ENCODE measurements at regions not wholly inside any gene's neighbourhood (a gene's known extent, or its start where the extent isn't known, plus 50 kb on each side); places are given as distances from the start of the nearest gene placed in this dataset.
"Not testable (repeated sequence)": the region's sequence is repeated elsewhere in the genome, so short reads cannot be mapped to it uniquely, and the experiment has no call there.

DNA sequence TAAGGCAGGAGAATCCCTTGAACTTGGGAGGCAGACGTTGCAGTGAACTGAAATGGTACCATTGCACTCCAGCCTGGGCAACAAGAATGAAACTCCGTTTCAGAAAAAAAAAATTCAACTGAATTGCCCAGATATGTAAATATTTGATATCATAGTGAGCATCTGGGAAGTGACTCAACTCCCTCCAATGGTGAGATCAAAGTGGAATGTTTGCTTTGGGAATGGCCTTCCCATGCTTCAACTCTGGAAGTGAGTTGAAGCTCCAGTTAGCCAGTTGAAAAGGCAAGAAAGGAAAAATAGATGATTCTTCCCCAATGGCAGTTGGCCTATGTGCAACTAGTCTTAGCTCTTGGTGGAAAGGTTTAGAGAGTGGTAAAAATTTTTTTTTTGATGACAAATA is 131.6 kb upstream of the CMC1 start:
- FAIRE-seq: no peak

DNA sequence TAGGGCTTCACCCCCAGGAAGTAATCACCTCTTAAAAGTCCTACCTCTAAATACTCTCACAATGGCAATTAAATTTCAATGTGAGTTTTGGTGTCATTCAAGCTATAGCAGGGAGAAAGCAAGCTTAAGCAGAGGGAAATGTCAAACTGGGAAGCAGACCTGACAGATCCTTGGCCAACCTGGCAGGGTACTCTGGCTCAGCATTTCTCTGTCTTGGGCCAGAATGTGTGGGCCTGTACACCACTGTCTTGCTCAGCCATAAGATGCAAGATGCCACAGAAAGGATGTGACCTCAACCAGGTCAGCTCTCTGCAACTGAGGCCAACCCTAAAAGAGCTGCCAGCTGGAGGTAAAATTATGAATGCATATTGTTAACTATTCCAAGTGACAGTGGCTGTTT is 130.6 kb upstream of the CMC1 start:
- FAIRE-seq: no peak

DNA sequence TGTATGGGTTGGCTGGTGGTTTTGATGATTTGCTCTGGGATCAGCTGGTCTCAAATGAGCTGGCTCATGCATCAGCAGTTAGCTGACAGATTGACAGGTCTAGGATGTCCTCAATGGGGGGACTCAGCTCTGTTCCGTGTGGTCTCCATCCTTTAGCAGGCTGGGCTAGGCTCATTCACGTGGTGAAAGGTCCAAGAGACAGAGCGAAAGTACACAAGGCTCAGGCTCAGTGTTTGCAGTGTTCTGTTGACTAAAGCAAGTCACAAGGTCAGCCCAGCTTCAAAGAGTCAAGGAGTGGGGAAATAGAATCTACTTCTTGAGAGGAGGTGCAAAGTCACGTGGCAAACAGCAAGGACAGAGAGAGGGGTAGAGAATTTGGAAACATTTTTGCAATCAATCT is 126.5 kb upstream of the CMC1 start:
- no peak for FAIRE-seq

DNA sequence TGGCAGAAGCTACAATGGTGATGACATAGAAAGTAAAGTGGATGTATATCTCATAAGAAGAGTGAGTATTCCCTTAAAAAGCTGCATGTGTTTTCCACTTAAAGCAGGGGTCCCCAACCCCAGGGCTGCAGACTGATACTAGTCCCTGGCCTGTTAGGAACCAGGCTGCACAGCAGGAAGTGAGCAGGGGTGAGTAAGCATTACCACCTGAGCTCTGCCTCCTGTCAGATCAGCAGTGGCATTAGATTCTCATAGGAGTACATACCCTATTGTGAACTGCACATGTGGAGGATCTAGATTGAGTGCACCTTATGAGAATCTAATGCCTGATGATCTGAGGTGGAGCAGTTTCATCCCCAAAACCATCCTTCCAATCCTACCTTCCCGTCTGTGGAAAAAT is 126.1 kb upstream of the CMC1 start:
- no peak for FAIRE-seq

DNA sequence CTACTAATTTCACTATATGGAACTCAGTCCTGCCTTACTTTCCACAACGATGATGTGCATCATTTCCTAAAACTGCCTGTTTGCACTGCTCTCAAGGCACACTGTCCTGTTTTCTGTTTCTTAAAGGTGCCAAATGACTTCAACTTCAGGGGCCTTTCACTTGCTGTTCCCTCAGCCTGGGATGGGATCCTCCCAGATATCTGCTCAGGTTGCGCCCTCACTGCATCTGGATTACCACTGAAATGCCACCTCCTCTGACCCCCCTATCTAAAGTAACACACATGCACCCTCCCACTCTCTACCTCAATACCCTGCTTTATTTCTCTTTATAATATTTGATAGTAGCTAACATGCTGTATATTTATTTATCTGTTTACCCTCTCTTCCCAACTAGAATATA is 123.8 kb upstream of the CMC1 start:
- no peak for FAIRE-seq

DNA sequence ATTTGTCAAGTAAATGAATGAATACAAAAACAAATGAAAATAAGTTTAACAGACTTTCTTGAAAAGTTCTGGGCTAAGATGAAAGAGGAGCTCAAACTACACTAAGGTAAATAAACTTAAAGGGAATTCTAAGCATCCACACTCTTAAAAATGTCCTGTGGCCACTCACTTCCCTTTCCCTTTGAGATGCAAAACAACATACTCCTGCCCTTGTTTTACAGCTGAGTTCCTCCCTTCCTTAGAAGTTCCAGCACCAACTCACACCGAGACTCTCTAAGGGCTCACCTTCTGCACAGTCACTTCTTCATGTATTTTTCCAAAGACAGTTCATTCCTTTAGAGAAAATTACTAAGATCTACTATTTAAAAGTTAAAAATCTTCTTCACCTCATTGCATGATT is 123.3 kb upstream of the CMC1 start:
- no peak for FAIRE-seq

DNA sequence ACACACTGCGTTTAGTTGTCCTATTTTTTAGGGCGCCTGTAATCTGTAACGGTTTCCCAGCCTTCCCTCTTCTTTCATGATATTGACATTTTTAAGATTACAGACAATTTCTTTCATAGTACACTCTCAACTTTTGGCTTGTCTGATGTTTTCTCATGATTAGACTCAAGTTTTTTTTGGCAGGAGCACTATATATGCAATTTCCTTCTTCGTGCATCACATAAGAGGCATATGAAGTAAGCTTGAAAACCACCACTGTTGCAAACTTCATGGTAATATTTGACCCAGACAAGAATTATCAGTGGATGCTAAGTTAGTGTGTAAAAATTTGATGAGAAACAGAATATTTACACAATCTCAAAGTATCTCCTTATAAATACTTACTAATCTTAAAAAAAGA is 119.2 kb upstream of the CMC1 start:
- no peak for FAIRE-seq

DNA sequence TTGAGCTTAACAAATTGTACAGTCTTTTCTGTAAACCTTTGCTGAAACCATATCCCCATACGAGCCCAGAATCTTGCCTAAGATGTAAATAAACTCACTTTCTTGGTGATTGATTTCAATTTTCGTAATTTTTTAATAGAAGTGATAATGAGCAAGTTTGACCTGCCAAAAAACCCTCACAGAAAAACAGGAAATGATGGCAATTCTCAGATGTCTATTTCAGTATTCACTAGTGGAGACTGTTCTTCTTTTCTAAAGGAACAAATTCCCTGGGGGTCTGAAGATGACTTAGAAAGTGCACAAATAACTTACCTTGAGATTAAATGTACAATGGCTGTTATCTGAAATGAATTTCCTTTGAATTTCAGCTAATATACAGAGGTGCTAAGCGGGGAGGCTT is 116.5 kb upstream of the CMC1 start:
- no peak for FAIRE-seq

DNA sequence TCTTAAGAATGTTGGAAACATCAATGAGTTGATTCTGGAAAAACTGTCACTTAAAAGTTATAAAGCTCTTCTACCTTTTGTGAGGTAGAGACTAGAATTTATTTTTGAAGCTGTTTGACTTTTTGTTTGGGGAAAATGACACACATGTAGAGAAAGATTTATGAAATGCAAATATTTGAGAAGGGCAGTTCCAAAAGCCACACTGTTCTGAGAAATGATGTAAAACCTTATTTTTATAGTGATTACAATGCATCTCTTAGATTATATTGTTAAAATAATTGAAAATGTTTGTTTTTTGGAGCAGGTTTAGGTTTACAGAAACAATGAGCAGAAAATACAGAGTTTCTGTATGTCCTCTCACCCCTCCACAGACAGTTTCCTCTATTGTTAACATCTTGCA is 116.1 kb upstream of the CMC1 start:
- no peak for FAIRE-seq

DNA sequence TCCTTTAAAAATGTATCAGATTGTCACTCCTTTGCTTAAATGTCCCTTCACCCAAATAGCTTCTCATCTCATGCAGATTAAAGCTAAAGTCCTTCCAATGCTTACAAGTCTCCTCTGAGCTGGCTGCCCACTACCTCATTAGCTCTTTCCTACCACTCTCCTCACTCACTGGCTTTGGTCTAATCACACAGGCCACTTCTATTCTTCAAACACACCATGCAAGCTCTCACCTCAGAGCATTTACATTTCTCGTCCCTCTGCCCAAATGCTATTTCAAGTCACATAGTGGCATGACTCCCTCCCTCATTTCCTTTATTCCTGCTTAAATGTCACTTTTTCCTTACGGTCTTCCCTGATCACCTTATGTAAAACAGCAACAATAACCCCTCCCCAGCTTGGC is 110.6 kb upstream of the CMC1 start:
- FAIRE-seq: no peak

DNA sequence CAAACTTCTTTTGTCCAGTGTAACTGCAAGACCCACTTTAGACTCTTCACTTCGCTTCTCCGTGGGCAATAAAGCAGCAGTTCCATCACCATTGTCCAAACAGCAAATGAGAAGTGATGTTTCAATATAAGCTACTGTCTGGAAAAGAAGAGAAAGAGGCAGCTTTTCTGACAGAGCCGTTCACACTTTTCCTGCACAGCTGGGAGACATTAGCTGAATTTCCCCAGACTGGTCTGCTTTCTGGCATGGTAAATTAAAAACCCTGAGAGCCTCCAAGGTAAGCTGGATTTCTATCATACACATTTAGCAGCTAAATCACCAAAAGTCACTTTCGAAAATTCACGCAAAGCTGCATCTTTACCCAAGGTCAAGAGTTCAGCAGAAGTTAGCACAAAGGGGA is 108.5 kb upstream of the CMC1 start:
- FAIRE-seq: no peak

DNA sequence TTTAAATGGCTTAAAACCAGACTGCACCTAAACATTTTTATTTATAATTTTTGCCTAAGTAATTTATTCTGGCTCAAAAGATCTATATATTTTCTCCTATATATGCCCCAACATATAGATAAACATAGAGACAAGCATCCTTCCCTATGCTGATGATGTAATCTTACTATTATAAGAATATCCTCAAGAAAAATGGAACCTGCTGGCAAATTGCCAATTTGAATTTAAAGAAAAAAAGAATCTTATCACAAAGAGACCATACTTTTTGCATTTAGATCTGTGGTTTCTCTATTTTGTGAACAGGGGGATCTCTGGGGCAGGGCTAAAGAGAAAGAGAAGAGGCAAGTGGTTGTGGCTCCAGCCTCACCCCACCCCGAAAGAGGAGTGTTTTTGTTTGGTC is 107.2 kb upstream of the CMC1 start:
- FAIRE-seq: no peak

DNA sequence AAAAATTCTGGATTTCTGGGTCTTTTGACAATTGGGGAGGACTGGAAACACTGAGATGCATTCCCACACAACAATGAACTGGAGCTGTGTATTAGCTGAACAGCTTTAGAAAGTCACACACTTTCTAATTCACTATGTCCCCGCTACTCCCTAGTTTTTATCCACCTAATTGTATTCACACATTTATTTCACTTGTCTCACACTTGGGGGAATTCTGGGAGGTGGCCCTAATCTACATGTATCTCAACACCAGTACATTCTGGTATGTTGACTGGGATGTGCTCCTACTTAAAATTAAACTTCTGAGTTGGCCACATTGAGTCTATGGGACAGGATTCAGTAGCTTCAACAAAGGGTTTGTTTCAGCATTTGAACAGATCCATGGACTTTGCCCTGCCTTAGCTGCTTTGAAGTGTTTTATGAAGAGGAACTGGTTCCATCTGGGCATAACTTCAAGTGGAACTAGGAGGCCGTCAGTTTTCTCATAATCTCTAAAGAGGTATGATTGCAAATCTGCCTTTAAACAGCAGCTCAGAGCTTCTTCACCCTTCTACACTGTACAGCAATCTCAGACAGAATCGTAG is 106.5 kb upstream of the CMC1 start:
- FAIRE-seq: no peak

DNA sequence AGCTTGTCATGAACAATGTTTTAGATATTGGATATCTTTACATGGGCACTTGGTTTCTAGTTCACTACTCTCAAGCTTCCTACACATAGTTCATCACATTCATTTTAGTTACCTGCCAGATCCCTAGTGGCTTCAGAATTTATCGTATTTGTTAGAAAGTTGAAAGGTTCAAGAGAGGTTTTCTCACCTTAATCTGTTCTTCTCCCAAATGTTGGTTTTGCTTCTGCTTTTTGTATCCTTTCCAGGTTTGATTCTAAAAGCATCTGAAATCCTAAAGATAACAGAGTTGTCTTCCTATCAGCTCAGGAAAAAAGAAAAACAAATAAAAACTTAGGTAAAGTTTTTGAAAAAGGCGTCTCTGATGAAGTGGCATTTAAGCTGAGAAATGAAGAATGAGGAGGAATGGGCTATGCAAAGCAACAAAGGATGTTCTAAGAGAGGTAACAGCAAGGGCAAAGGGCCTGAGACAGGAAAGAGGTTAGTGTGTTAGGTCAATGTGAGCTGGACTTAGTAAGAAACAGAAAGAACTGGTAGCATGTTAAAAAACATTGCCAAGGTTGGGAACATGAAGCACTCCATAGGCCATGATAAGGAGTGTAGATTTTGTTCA is 104.7 kb upstream of the CMC1 start:
- FAIRE-seq: no peak

DNA sequence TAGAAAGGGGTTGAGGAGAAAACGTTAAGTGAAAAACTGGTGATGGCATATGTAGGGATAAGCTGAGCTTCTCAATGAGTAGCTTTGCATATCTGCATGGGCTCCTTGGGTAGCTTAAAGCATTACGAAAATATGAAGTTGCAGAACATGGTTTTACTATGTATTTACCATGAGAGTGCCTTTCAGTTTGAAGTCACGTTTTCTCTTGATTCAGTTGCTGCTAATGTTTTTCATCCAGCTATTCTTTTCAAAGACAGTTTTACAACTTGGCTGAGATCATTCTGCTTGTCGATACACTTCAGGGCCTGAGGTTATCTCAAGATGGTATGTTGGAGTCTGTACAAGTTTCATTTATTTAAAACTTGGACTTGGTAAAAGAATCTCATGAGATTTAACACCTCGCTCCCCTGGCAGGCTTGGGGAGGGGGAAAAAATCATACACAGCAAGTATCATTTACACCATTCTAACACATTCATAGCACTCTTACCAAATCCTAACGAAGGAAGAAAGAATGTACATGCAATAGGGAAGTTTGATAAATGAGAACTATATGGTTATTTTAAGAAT is 103.3 kb upstream of the CMC1 start:
- no peak for FAIRE-seq

DNA sequence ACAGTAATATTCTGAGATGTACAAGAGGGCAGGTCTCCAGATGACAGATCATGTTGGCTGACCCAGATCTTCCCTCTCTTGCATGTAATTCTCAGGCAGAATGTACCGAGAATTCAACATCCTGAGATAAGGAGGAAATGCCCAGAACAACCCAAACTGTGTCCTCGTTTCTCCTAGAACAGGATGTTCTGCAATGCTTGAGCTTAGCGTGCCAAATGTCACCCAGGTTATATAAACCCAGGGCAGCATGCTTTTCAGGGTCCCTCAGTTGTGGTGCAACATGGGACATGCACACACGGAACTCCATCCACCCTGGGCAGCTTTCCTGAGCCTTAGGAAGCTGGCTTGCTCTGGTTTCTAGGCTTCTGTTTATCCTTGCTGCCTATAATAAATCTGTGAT is 102.1 kb upstream of the CMC1 start:
- no peak for FAIRE-seq

DNA sequence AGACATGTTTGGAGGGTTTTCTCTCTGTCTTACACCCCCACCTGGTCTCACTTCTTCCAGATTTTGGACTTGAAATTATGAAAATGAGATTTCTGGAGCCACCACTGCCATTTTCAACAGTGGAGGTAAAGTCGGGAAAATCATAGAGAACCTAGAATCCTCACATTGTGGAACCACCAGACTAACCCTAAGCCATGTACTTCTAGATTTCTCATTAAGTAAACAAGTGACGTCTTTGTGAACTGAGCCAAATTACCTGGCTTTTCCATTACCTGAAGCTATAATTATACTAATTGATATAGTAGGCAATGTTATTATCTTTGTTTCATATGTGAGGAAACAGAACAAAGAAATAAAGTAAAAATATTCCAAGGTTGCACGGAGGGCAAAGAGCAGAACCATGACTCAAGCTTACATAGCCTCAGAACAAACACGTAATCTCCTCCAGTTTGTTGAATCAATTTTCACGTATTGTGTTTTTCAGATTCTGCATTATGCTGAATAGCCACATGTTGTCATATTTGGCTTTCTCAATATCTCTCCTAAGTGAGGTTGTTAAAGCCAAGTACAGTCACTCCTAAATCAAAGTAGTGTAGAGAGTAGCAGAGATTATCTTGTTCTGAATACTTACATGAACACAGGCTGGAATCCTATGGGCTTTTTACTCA is 101.3 kb upstream of the CMC1 start:
- FAIRE-seq: no peak

DNA sequence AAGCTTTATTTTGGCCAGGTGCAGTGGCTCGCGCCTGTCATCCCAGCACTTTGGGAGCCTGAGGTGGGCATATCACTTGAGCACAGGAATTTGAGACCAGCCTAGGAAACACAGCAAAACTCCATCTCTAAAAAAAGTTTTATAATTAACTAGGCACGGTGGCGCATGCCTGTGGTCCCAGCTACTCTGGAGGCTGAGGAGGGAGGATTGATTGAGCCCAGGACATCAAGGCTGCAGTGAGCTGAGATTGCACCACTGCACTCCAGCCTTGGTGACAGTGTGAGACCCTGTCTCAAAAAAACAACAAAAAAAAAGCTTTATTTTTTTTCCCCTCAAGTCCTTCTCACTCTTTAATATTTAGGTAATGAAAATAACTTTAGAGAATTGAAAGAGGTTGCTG is 100.8 kb upstream of the CMC1 start:
- FAIRE-seq: no peak

DNA sequence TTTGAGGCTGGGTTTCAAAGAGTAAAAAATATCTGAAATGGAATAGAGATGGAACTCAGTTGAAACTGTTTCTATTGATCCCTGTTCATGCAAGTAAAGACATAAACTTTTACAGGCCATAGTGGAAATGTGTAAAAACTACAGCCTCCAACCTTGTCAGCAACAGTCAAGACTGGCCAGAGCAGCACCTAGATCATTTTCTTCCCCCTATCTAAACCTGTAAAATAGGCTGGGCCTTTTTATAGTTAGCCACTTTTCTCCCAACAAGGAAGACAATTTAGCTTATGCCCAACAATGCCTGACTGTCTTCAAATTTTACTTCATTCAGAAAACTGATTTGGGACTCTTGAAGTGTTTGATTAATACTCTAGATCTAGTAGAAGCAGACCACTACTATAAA is 91.5 kb upstream of the CMC1 start:
- FAIRE-seq: no peak

DNA sequence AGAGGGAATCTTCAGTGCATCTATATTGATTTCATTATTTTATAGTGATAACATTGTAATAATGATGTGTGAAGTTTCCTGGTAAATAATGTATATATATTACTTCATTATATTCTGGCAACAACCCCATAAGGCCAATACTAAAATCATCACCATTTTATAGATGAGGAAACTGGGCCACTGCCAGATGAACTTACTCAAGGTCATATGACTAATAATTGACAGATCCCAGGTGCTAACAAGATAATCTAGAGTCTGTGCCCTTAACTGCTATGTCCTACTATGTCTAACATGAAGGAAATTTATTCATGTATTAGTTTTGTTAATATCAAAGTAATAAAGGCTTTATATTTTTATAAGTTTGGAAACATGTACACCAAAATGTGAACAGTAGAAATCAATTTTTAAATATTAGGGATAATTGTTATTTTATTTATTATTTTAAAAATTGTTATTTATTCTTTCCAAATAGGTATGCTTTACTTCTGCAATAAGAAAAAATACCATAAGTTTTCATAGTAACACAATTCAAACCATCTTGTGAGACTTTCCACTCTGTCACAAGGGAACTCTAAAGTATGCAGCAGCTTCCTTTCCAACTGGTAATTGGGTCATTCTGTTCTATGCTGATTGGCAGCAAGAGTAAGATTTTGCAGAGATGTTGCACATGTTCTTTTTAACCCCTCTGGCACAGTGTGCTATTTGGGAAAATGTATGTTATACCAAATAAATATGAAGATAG is 90.8 kb upstream of the CMC1 start:
- FAIRE-seq: no peak

DNA sequence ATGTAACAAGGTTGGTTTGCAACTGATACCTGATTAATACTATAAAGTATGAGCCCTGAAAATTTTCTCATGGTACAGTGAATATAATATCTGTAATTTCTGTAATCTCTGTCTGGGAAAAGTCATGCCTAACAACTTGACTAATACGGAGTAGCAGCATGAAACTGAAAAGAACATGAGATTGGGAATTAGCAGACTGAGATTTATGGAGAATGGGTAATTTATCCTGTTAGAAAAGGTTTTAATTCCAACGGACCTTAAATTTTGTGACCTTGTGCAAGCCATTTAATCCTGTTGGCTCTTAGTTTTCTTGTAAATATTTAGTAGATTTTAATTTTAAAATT is 90.2 kb upstream of the CMC1 start:
- no peak for FAIRE-seq

DNA sequence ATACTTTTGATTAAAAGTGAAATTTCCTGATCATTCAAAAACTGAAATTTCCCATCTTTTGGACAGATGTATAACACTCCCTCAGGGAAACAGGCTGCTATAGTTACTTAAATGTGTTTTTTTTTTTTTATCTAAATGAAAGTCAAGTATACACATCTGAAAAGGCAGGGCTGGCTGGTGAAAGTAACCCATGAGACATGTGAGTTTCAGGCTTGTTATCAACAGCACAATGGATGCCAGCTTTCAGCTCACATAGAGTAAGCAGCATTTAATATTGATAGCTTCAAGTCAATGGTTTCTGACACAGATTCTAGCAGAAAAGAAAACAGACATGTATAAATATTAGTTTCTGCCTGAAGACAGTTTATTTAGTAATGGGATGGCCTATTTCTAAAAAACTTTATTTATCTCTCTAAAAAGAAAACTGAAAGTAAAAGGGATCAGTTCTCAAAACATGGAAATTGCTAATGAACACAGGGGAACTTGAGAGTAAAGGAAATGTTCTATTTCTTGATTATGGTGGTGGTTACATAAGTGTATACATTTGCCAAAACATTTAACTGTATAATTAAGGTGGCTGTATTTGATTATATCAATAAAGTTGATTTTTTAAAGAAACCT is 89.7 kb upstream of the CMC1 start:
- FAIRE-seq: no peak

DNA sequence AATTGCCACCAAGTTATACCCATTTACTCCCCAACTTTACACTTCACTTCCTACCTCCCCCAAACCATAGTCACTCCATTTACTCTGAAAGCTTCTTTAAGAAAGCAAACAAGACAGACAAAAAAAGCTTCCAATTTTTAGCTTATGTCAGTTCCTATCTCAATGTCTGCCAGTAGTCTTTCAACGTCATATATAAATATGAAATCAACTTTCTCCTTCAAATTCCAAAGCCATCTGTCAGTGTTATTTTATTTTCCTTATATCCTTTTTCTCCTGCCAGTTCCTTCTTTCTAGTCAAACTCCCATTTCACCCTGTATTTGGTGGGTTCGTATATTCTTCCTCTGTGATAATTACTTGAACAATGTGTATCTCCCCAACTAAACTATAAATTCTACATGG is 85.8 kb upstream of the CMC1 start:
- no peak for FAIRE-seq

DNA sequence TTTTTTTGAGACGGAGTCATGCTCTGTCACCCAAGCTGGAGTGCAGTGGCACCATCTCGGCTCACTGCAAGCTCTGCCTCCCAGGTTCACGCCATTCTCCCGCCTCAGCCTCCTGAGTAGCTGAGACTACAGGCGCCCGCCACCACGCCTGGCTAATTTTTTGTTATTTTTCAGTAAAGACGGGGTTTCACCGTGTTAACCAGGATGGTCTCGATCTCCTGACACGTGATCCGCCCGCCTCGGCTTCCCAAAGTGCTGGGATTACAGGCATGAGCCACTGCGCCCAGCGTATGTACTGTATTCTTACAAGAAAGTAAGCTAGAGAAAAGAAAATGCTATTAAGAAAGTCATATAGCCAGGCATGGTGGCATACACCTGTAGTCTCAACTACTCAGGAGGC is 84.8 kb upstream of the CMC1 start:
- FAIRE-seq: not testable (repeated sequence)
